Testis (tissue), 2 donors: ENCODE measurements at regions not wholly inside any gene's neighbourhood (a gene's known extent, or its start where the extent isn't known, plus 50 kb on each side); places are given as distances from the start of the nearest gene placed in this dataset.

Source experiments
- CTCF ChIP-seq, 3 experiments: fragments of 450-650 bp in 2 of 3; fragments of 200-600 bp in 1 of 3; sonication (generic) in 1 of 3; IDR thresholded peaks; one replicate each; pipeline ENCODE4 v1.5.1; 2016 to 2019; ENCODE audit warnings: antibody characterized with exemption in 3 of 3, mild to moderate bottlenecking in 2 of 3, moderate library complexity in 1 of 3
- POLR2A ChIP-seq: fragments of 450-650 bp; IDR thresholded peaks from one replicate; pipeline ENCODE4 v1.6.1; 2017; ENCODE audit warnings: antibody characterized with exemption, mild to moderate bottlenecking, moderate library complexity

DNA sequence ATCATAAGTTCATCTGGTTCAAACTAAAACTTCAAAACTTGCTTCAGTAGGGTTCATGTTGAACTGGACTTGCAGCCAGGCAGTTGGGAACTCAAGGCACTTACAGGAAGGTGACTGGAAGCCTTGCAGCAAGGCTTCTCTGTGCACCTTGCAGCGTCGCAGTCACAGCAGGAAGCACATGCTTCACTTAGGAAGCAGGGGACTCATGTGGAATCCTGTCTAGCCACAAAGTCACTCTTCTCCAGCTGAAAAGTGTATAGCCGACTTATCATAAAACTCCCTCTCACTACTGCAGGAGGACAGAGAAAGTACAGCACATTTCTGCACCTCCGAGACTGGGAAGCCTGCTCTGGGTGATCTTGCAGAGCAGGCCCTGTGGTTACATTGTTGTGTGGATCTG lies 114.0 kb upstream of the PRB2 start:
- TF ChIP-seq POLR2A (no peak), CTCF (IDR thresholded peaks at IDR 0.05) (no peak)
